ENCODE measurements at regions not wholly inside any gene's neighbourhood (a gene's known extent, or its start where the extent isn't known, plus 50 kb on each side); places are given as distances from the start of the nearest gene placed in this dataset.
"Not testable (repeated sequence)": the region's sequence is repeated elsewhere in the genome, so short reads cannot be mapped to it uniquely, and the experiment has no call there.

DNA sequence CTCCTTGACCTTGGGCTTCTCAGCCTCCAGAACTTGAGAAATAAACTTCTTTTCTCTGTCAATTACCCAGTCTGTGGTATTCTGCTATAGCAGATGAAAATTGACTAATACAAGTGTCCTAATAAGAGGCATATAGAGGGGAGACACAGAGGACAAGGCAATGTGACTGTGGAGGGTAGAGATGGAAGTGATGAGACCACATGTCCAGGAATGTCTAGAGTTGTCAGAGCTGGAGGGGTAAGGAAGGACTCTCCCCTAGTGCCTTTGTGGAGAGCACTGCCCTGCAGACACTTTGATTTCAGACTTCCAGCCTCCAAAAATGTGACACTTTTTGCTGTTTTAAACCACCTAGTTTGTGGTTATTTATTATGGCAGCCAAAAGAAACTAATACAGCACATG, 74.4 kb downstream of the ACKR3 start:
- H3K27me3 ChIP-seq, result no peaks in the 10 kb centered on the region
- no peak overlapping the region for H3K4me3 ChIP-seq
- intact Hi-C loops (cut with DNase I), result no loop called here
- H3K36me3 ChIP-seq, result no peaks in the 10 kb centered on the region
- ATAC-seq, result no peak
- no peak for TF ChIP-seq CTCF (IDR thresholded peaks at IDR 0.05)
- H3K4me1 ChIP-seq, result no peaks in the 10 kb centered on the region
- no peak overlapping the region for H3K27ac ChIP-seq
- no peak for DNase-seq
- peaks cover 0 to 15% of the 10 kb centered on the region in 2 donors for H3K9me3 ChIP-seq

DNA sequence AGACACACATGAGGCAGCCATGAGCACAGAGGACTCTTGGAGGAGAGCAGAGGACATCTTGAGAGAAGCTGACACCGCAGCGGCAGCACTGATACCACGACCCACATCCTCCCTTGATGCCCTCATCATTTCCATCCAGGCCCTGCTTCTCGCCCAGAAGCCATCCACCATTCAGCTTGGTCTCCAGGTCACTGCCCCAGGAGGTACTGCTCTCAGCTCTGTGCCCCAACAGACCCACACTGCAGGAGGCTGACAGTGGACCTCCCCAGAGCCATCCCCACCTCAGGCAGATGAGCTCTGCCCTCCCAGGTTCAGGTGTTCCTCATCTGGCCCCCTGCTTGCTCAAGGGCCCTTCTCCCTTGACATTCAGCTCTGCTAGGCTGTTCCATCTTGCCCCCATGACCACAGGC, 74.9 kb downstream of the ACKR3 start:
- no peaks in the 10 kb centered on the region for H3K27me3 ChIP-seq
- no peaks in the 10 kb centered on the region for H3K4me1 ChIP-seq
- no peak for ATAC-seq
- no peak overlapping the region for H3K4me3 ChIP-seq
- H3K9me3 ChIP-seq, result peaks cover 0 to 15% of the 10 kb centered on the region in 2 donors
- TF ChIP-seq CTCF (IDR thresholded peaks at IDR 0.05), result no peak
- no peak overlapping the region for H3K27ac ChIP-seq
- intact Hi-C loops (cut with DNase I), result no loop called here
- H3K36me3 ChIP-seq, result no peaks in the 10 kb centered on the region
- no peak for DNase-seq

DNA sequence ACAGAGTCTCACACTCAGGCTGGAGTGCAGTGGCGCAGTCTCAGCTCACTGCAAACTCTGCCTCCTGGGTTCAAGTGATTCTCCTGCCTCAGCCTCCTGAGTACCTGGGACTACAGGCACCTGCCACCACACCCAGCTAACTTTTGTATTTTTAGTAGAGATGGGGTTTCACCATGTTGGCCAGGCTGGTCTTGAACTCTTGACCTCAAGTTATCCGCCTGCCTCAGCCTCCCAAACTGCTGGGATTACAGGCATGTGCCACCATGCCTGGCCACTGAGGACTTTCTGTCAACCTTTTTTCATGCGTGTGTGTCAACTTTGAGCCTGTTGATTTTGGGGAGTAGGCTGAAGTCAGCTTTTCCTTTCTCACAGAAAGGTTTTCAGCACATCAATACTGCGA, 75.5 kb downstream of the ACKR3 start:
- DNase-seq; H3K27me3 ChIP-seq; intact Hi-C loops (cut with DNase I); H3K4me1 ChIP-seq; H3K4me3 ChIP-seq; H3K27ac ChIP-seq; ATAC-seq; H3K36me3 ChIP-seq: not testable (repeated sequence)
- H3K9me3 ChIP-seq, result peaks cover 0 to 15% of the 10 kb centered on the region in 2 donors

GRCh38 chr2:236646441-236646840, 76.8 kb downstream of the ACKR3 start:
- no peak overlapping the region for H3K4me3 ChIP-seq
- H3K9me3 ChIP-seq, result peaks cover 0 to 5% of the 10 kb centered on the region in 2 donors
- no peak for TF ChIP-seq CTCF (IDR thresholded peaks at IDR 0.05)
- no peaks in the 10 kb centered on the region for H3K27me3 ChIP-seq
- no peaks in the 10 kb centered on the region for H3K36me3 ChIP-seq
- H3K27ac ChIP-seq, result no peak overlapping the region
- ATAC-seq, result no peak
- intact Hi-C loops (cut with DNase I), result no loop called here
- DNase-seq, result no peak
- H3K4me1 ChIP-seq, result no peaks in the 10 kb centered on the region

- H3K4me3 ChIP-seq, result no peak overlapping the region
- intact Hi-C loops (cut with DNase I), result no loop called here
These were observed 77.2 kb downstream of the ACKR3 start for GRCh38 chr2:236646871-236647270.

More at GRCh38 chr2:236646871-236647270, 77.2 kb downstream of the ACKR3 start:
- Histone ChIP-seq H3K27ac (no peak overlapping the region), H3K4me1 (no peaks in the 10 kb centered on the region), H3K36me3 (no peaks in the 10 kb centered on the region), H3K27me3 (no peaks in the 10 kb centered on the region), H3K9me3 (peaks cover 0 to 1% of the 10 kb centered on the region in 2 donors)
- no peak for DNase-seq
- no peak for TF ChIP-seq CTCF (IDR thresholded peaks at IDR 0.05)
- no peak for ATAC-seq

Data from left lung (tissue), 4 donors.